Mucosa of rectum (tissue), 2 donors: ENCODE measurements at regions not wholly inside any gene's neighbourhood (a gene's known extent, or its start where the extent isn't known, plus 50 kb on each side); places are given as distances from the start of the nearest gene placed in this dataset.

Experiments
- H3K27ac ChIP-seq, 2 donors: one replicate each; pipeline ENCODE4 v1.7.0; 2013; ENCODE audit warnings: inconsistent platforms in 2 of 2, low read depth in 2 of 2, low read length in 2 of 2
- H3K27me3 ChIP-seq, 2 donors: one replicate each; pipeline ENCODE4 v1.7.0; 2013; ENCODE audit warnings: low read length in 2 of 2; ENCODE audit not compliant: control insufficient read depth in 2 of 2, insufficient read depth in 2 of 2
- H3K36me3 ChIP-seq, 2 donors: one replicate each; pipeline ENCODE4 v1.7.0; 2013; ENCODE audit warnings: low read length in 2 of 2; ENCODE audit not compliant: control insufficient read depth in 2 of 2, insufficient read depth in 2 of 2
- H3K4me1 ChIP-seq, 2 donors: one replicate each; pipeline ENCODE4 v1.7.0; 2013; ENCODE audit warnings: low read length in 2 of 2, mild to moderate bottlenecking in 1 of 2; ENCODE audit not compliant: control insufficient read depth in 2 of 2, insufficient read depth in 2 of 2
- H3K4me3 ChIP-seq, 2 donors: one replicate each; pipeline ENCODE4 v1.7.0; 2013; ENCODE audit warnings: low read length in 2 of 2
- H3K9ac ChIP-seq, 2 donors: one replicate each; pipeline ENCODE4 v1.7.0; 2013; ENCODE audit warnings: low read length in 2 of 2, low read depth in 1 of 2, mild to moderate bottlenecking in 1 of 2
- H3K9me3 ChIP-seq, 2 donors: one replicate each; pipeline ENCODE4 v1.7.0; 2013; ENCODE audit warnings: low read length in 2 of 2; ENCODE audit not compliant: control insufficient read depth in 2 of 2
- donor health status: healthy.
- donor health status: Normal muscosa, but diverticular disease.

GRCh38 chr16:85180047-85180826 lies 68.0 kb upstream of the CIBAR2 start:
- Histone ChIP-seq H3K27me3 (peaks cover 3% of the 10 kb centered on the region in 2 donors), H3K9ac (no peak overlapping the region), H3K4me1 (peaks cover 0 to 4% of the 10 kb centered on the region in 2 donors), H3K36me3 (no peaks in the 10 kb centered on the region), H3K9me3 (peaks cover 0 to 3% of the 10 kb centered on the region in 2 donors), H3K27ac (no peak overlapping the region), H3K4me3 (no peak overlapping the region)

- H3K9ac ChIP-seq: no peak overlapping the region
Measured at GRCh38 chr16:85180827-85181738, 68.8 kb upstream of the CIBAR2 start.

GRCh38 chr16:85181739-85182129 lies 69.5 kb upstream of the CIBAR2 start:
- H3K9me3 ChIP-seq: peaks cover 0 to 3% of the 10 kb centered on the region in 2 donors
- H3K4me3 ChIP-seq: no peak overlapping the region
- H3K9ac ChIP-seq: no peak overlapping the region
- H3K36me3 ChIP-seq: no peaks in the 10 kb centered on the region
- no peak overlapping the region for H3K27ac ChIP-seq
- H3K4me1 ChIP-seq: peaks cover 0 to 4% of the 10 kb centered on the region in 2 donors
- peaks cover 3% of the 10 kb centered on the region in 2 donors for H3K27me3 ChIP-seq

More at GRCh38 chr16:85180827-85181738, 68.8 kb upstream of the CIBAR2 start:
- Histone ChIP-seq H3K36me3 (no peaks in the 10 kb centered on the region), H3K9me3 (peaks cover 0 to 3% of the 10 kb centered on the region in 2 donors), H3K4me3 (no peak overlapping the region), H3K27ac (no peak overlapping the region), H3K27me3 (peaks cover 3% of the 10 kb centered on the region in 2 donors), H3K4me1 (peaks cover 0 to 4% of the 10 kb centered on the region in 2 donors)

- H3K9me3 ChIP-seq: peaks cover 0 to 3% of the 10 kb centered on the region in 2 donors
- no peak overlapping the region for H3K9ac ChIP-seq
- H3K27ac ChIP-seq: no peak overlapping the region
- no peak overlapping the region for H3K4me3 ChIP-seq
- H3K36me3 ChIP-seq: no peaks in the 10 kb centered on the region
- H3K27me3 ChIP-seq: peaks cover 3% of the 10 kb centered on the region in 2 donors
- peaks cover 0 to under 1% of the 10 kb centered on the region in 2 donors for H3K4me1 ChIP-seq
Measured at GRCh38 chr16:85182286-85182685, 70.0 kb upstream of the CIBAR2 start.

- H3K4me1 ChIP-seq: no peaks in the 10 kb centered on the region
- H3K36me3 ChIP-seq: no peaks in the 10 kb centered on the region
Measured at GRCh38 chr16:85182774-85183173, 70.5 kb upstream of the CIBAR2 start.

GRCh38 chr16:85183564-85183963 lies 71.3 kb upstream of the CIBAR2 start:
- H3K4me1 ChIP-seq: no peaks in the 10 kb centered on the region
- H3K36me3 ChIP-seq: no peaks in the 10 kb centered on the region
- H3K9me3 ChIP-seq: peaks cover 0 to 3% of the 10 kb centered on the region in 2 donors
- H3K4me3 ChIP-seq: no peak overlapping the region
- H3K27me3 ChIP-seq: peaks cover 0 to 3% of the 10 kb centered on the region in 2 donors
- no peak overlapping the region for H3K27ac ChIP-seq
- no peak overlapping the region for H3K9ac ChIP-seq

More at GRCh38 chr16:85182774-85183173, 70.5 kb upstream of the CIBAR2 start:
- peaks cover 1 to 3% of the 10 kb centered on the region in 2 donors for H3K27me3 ChIP-seq
- peaks cover 0 to 3% of the 10 kb centered on the region in 2 donors for H3K9me3 ChIP-seq
- no peak overlapping the region for H3K27ac ChIP-seq
- H3K4me3 ChIP-seq: no peak overlapping the region
- H3K9ac ChIP-seq: no peak overlapping the region

GRCh38 chr16:85184404-85184803 lies 72.1 kb upstream of the CIBAR2 start:
- H3K36me3 ChIP-seq: no peaks in the 10 kb centered on the region
- H3K9ac ChIP-seq: no peak overlapping the region
- H3K4me3 ChIP-seq: no peak overlapping the region
- H3K27ac ChIP-seq: no peak overlapping the region
- H3K9me3 ChIP-seq: peaks cover 0 to 3% of the 10 kb centered on the region in 2 donors
- no peaks in the 10 kb centered on the region for H3K4me1 ChIP-seq
- peaks cover 0 to 3% of the 10 kb centered on the region in 2 donors for H3K27me3 ChIP-seq

- Histone ChIP-seq H3K9ac (no peak overlapping the region), H3K27ac (no peak overlapping the region), H3K9me3 (peaks cover 0 to 3% of the 10 kb centered on the region in 2 donors), H3K27me3 (peaks cover 0 to 3% of the 10 kb centered on the region in 2 donors), H3K36me3 (no peaks in the 10 kb centered on the region), H3K4me1 (no peaks in the 10 kb centered on the region), H3K4me3 (no peak overlapping the region)
Measured at GRCh38 chr16:85185303-85186100, 73.2 kb upstream of the CIBAR2 start.

GRCh38 chr16:85187002-85187401 lies 74.7 kb upstream of the CIBAR2 start:
- H3K4me3 ChIP-seq: no peak overlapping the region
- H3K36me3 ChIP-seq: no peaks in the 10 kb centered on the region
- H3K4me1 ChIP-seq: no peaks in the 10 kb centered on the region
- no peak overlapping the region for H3K27ac ChIP-seq
- H3K9me3 ChIP-seq: peaks cover 0 to 3% of the 10 kb centered on the region in 2 donors
- peaks cover 0 to 3% of the 10 kb centered on the region in 2 donors for H3K27me3 ChIP-seq
- no peak overlapping the region for H3K9ac ChIP-seq
